ENCODE measurements at regions not wholly inside any gene's neighbourhood (a gene's known extent, or its start where the extent isn't known, plus 50 kb on each side); places are given as distances from the start of the nearest gene placed in this dataset.

- no TSS peak for BruUV-seq (replicated peaks)
- WGBS (ENCODE audit: low lambda C conversion rate): 0% methylated on average over 1 of the region's 1 CpG
- Histone ChIP-seq H3K9ac (ENCODE audit: insufficient read depth, low read depth, low read length) (no peak overlapping the region), H2AFZ (ENCODE audit: low read length) (no peak overlapping the region), H3K27ac (ENCODE audit: extremely low read length, insufficient read depth, low read length) (no peak overlapping the region), H3K9me3 (ENCODE audit: low read length) (no peaks in the 10 kb centered on the region), H3K36me3 (replicated peaks in 1 of 2; ENCODE audit: control insufficient read depth in 1 of 2, insufficient read depth in 2 of 2, low read length in 2 of 2) (no peaks in the 10 kb centered on the region), H3K79me2 (ENCODE audit: insufficient read depth, low read length) (no peaks in the 10 kb centered on the region), H3K27me3 (ENCODE audit: control insufficient read depth in 1 of 2, insufficient read depth in 2 of 2, low read length in 2 of 2) (no peaks in the 10 kb centered on the region; a peak in 2 of 5 replicates), H3K4me1 (ENCODE audit: insufficient read depth, low read length) (no peaks in the 10 kb centered on the region), H4K20me1 (ENCODE audit: insufficient read depth, low read length) (no peaks in the 10 kb centered on the region), H3K4me2 (ENCODE audit: low read depth, low read length) (no peak overlapping the region), H3K4me3 (replicated peaks in 1 of 3; ENCODE audit: insufficient read depth in 1 of 3, low read depth in 2 of 3, low read length in 3 of 3) (no peak overlapping the region)
- in situ Hi-C loops (cut with HindIII; ENCODE audit: extremely low pct_ligation_motif_present, low pct_unique_long_range_greater_than_20kb) (no loop called here), intact Hi-C loops (cut with micrococcal nuclease; ENCODE audit: unreplicated experiment) (no loop called here)
- CTCF ChIA-PET (ENCODE audit: low intra/inter-chr PET ratio, low total read pairs): no interaction called here
- ATAC-seq: no peak
- POLR2A ChIA-PET: no interaction called here
- no peak for FAIRE-seq
- TF ChIP-seq IRF9 (CRISPR knock-in tag; IDR thresholded peaks at IDR 0.05; ENCODE audit: borderline replicate concordance): no peak
- no peak for TF ChIP-seq CBFB (CRISPR knock-in tag; IDR thresholded peaks at IDR 0.05)
- TF ChIP-seq FOXA3 (CRISPR knock-in tag; IDR thresholded peaks at IDR 0.05): no peak
- no peak for TF ChIP-seq ZNF816 (CRISPR knock-in tag; IDR thresholded peaks at IDR 0.05; ENCODE audit: borderline replicate concordance)
- TF ChIP-seq ZNF503 (CRISPR knock-in tag; IDR thresholded peaks at IDR 0.05): no peak
- TF ChIP-seq ZNF570 (CRISPR knock-in tag; IDR thresholded peaks at IDR 0.05; ENCODE audit: borderline replicate concordance): no peak
- no peak for TF ChIP-seq THAP7 (CRISPR knock-in tag; IDR thresholded peaks at IDR 0.05)
- no peak for TF ChIP-seq ZNF629 (CRISPR knock-in tag; conservative IDR thresholded peaks at IDR 0.05)
- no peak for TF ChIP-seq ZNF383 (CRISPR knock-in tag; IDR thresholded peaks at IDR 0.05; ENCODE audit: borderline replicate concordance)
- no peak for TF ChIP-seq ATRX (CRISPR knock-in tag; IDR thresholded peaks at IDR 0.05; ENCODE audit: borderline replicate concordance)
- TF ChIP-seq TEAD3 (CRISPR knock-in tag; optimal IDR thresholded peaks at IDR 0.05; ENCODE audit: borderline replicate concordance): no peak
- TF ChIP-seq ZNF720 (CRISPR knock-in tag; IDR thresholded peaks at IDR 0.05): no peak
- DNase-seq (ENCODE audit: low spot score): no peak
These were observed 88.2 kb upstream of the TP53I11 start for GRCh38 chr11:45038923-45039322.
